ENCODE measurements at regions not wholly inside any gene's neighbourhood (a gene's known extent, or its start where the extent isn't known, plus 50 kb on each side); places are given as distances from the start of the nearest gene placed in this dataset.

GRCh38 chr3:163139600-163139999, 1643.0 kb downstream of the OTOL1 start:
- no peak overlapping the region for H3K27ac Mint-ChIP-seq
- DNase-seq = no peak
- H3K9ac ChIP-seq (ENCODE audit: insufficient read depth, low read length, poor library complexity, severe bottlenecking) = no peak overlapping the region
- no peak overlapping the region for H3K4me2 ChIP-seq (replicated peaks; ENCODE audit: extremely low read depth, low read length, poor library complexity, severe bottlenecking)
- H3K27me3 Mint-ChIP-seq (ENCODE audit: low read depth in 3 of 3) = peaks cover 0 to 2% (median 1%) of the 10 kb centered on the region in 3 donors
- peaks cover 0 to 6% (median 2%) of the 10 kb centered on the region in 7 donors for H3K9me3 Mint-ChIP-seq
- H2AFZ ChIP-seq (ENCODE audit: insufficient read depth, low read depth, low read length, poor library complexity, severe bottlenecking) = no peak overlapping the region
- no peak for TF ChIP-seq CTCF (IDR thresholded peaks at IDR 0.05)
- H3K4me3 ChIP-seq (replicated peaks in 1 of 3; ENCODE audit: low read depth in 2 of 3, low read length in 3 of 3) = no peak overlapping the region
- H3K4me1 Mint-ChIP-seq = no peaks in the 10 kb centered on the region
- no peaks in the 10 kb centered on the region for H3K36me3 Mint-ChIP-seq
- intact Hi-C loops (cut with micrococcal nuclease) = no loop called here
- H4K20me1 ChIP-seq (ENCODE audit: insufficient read depth, low read length) = no peaks in the 10 kb centered on the region
- H3K36me3 ChIP-seq (replicated peaks in 1 of 2; ENCODE audit: control insufficient read depth in 1 of 2, insufficient read depth in 2 of 2, low read length in 2 of 2) = no peaks in the 10 kb centered on the region
- no peak overlapping the region for H3K27ac ChIP-seq (ENCODE audit: low read depth in 1 of 2, low read length in 2 of 2)
- 86% methylated on average over 3 of the region's 4 CpGs for WGBS (ENCODE audit: insufficient coverage)
- peaks cover 0 to 13% of the 10 kb centered on the region in 2 donors for H3K9me3 ChIP-seq (replicated peaks in 1 of 2; ENCODE audit: control insufficient read depth in 1 of 2, insufficient read depth in 1 of 2, low read length in 2 of 2)
- H3K79me2 ChIP-seq (ENCODE audit: insufficient read depth, low read length) = no peaks in the 10 kb centered on the region
- no peaks in the 10 kb centered on the region for H3K27me3 ChIP-seq (ENCODE audit: control insufficient read depth in 2 of 2, insufficient read depth in 2 of 2, low read length in 2 of 2)
- H3K4me3 Mint-ChIP-seq = no peak overlapping the region
- H3K4me1 ChIP-seq (ENCODE audit: control insufficient read depth in 1 of 2, insufficient read depth in 2 of 2, low read length in 2 of 2) = no peaks in the 10 kb centered on the region

GRCh38 chr3:163138258-163138657, 1641.7 kb downstream of the OTOL1 start:
- Histone ChIP-seq H3K9me3 (replicated peaks in 1 of 2; ENCODE audit: control insufficient read depth in 1 of 2, insufficient read depth in 1 of 2, low read length in 2 of 2) (peaks cover 0 to 13% of the 10 kb centered on the region in 2 donors), H2AFZ (ENCODE audit: insufficient read depth, low read depth, low read length, poor library complexity, severe bottlenecking) (no peak overlapping the region), H3K27ac (ENCODE audit: low read depth in 1 of 2, low read length in 2 of 2) (no peak overlapping the region), H3K27me3 (ENCODE audit: control insufficient read depth in 2 of 2, insufficient read depth in 2 of 2, low read length in 2 of 2) (no peaks in the 10 kb centered on the region), H3K4me2 (replicated peaks; ENCODE audit: extremely low read depth, low read length, poor library complexity, severe bottlenecking) (no peak overlapping the region), H3K4me1 (ENCODE audit: control insufficient read depth in 1 of 2, insufficient read depth in 2 of 2, low read length in 2 of 2) (no peaks in the 10 kb centered on the region), H4K20me1 (ENCODE audit: insufficient read depth, low read length) (no peaks in the 10 kb centered on the region), H3K9ac (ENCODE audit: insufficient read depth, low read length, poor library complexity, severe bottlenecking) (no peak overlapping the region), H3K36me3 (replicated peaks in 1 of 2; ENCODE audit: control insufficient read depth in 1 of 2, insufficient read depth in 2 of 2, low read length in 2 of 2) (no peaks in the 10 kb centered on the region), H3K4me3 (replicated peaks in 1 of 3; ENCODE audit: low read depth in 2 of 3, low read length in 3 of 3) (no peak overlapping the region), H3K79me2 (ENCODE audit: insufficient read depth, low read length) (no peaks in the 10 kb centered on the region)
- Mint-ChIP-seq H3K36me3 (no peaks in the 10 kb centered on the region), H3K27me3 (ENCODE audit: low read depth in 3 of 3) (peaks cover 0 to 2% (median 1%) of the 10 kb centered on the region in 3 donors), H3K27ac (no peak overlapping the region), H3K4me3 (no peak overlapping the region), H3K9me3 (peaks cover 0 to 6% (median 2%) of the 10 kb centered on the region in 7 donors), H3K4me1 (no peaks in the 10 kb centered on the region)
- intact Hi-C loops (cut with micrococcal nuclease) = no loop called here
- no peak for TF ChIP-seq CTCF (IDR thresholded peaks at IDR 0.05)
- no CpG with 5 or more reads among the region's 2 CpGs for WGBS (ENCODE audit: insufficient coverage)
- no peak for DNase-seq

All from CD14-positive monocyte (primary cell).